Naive thymus-derived CD4-positive, alpha-beta T cell (primary cell): ENCODE measurements at regions not wholly inside any gene's neighbourhood (a gene's known extent, or its start where the extent isn't known, plus 50 kb on each side); places are given as distances from the start of the nearest gene placed in this dataset.

Experiments used
- ATAC-seq: fragments of 150-1000 bp; cut with Tn5 transposase; 2 replicates; pipeline ENCODE4 v1.10.0; 2021; ENCODE audit warnings: mild to moderate bottlenecking, moderate library complexity
- CTCF ChIA-PET: fragments of 350-600 bp; sonication (Branson Sonifier 250); formaldehyde crosslinking; loops from one replicate; lab custom pipeline; 2021; ENCODE audit warnings: antibody characterized with exemption; lab: Charles Lee
- POLR2A ChIA-PET: fragments of 350-600 bp; sonication (Branson Sonifier 250); formaldehyde crosslinking; loops from one replicate; lab custom pipeline; 2021; ENCODE audit warnings: antibody characterized with exemption, inconsistent platforms; lab: Charles Lee
- DNase-seq, 9 donors: peaks; one replicate each; pipeline versions ENCODE4 v3.0.0 to v3.0.0-alpha.2; 2020 to 2022; ENCODE audit warnings: mixed read lengths in 1 of 9
- H3K27ac ChIP-seq: one replicate; pipeline ENCODE4 v1.7.0; 2013; ENCODE audit warnings: mild to moderate bottlenecking, low read depth, low read length, moderate library complexity
- H3K27me3 ChIP-seq, 2 donors: one replicate each; pipeline ENCODE4 v1.7.0; 2013; ENCODE audit warnings: low read length in 2 of 2, mild to moderate bottlenecking in 2 of 2, moderate library complexity in 2 of 2; ENCODE audit not compliant: control insufficient read depth in 2 of 2, insufficient read depth in 2 of 2
- H3K36me3 ChIP-seq, 3 experiments: 1 replicate in 2 of 3; 2 replicates in 1 of 3; pipeline ENCODE4 v1.7.0; 2013; ENCODE audit warnings: low read length in 3 of 3, mild to moderate bottlenecking in 3 of 3, moderate library complexity in 1 of 3; ENCODE audit not compliant: insufficient read depth in 3 of 3, control insufficient read depth in 2 of 3
- H3K4me1 ChIP-seq, 2 donors: one replicate each; pipeline ENCODE4 v1.7.0; 2013; ENCODE audit warnings: low read length in 2 of 2, mild to moderate bottlenecking in 2 of 2, moderate library complexity in 1 of 2; ENCODE audit not compliant: control insufficient read depth in 2 of 2, insufficient read depth in 2 of 2
- H3K4me3 ChIP-seq: 2 replicates; pipeline ENCODE4 v1.7.0; 2013; ENCODE audit warnings: mild to moderate bottlenecking, low read length
- H3K9me3 ChIP-seq, 3 experiments: 1 replicate in 2 of 3; 2 replicates in 1 of 3; pipeline ENCODE4 v1.7.0; 2013; ENCODE audit warnings: low read length in 3 of 3; ENCODE audit not compliant: control insufficient read depth in 2 of 3
- H3K27ac Mint-ChIP-seq, 9 donors: one replicate each; pipeline ENCODE4 v1.8.0; 2020 to 2022; ENCODE audit warnings: mixed read lengths in 9 of 9, mild to moderate bottlenecking in 8 of 9, moderate library complexity in 5 of 9, inconsistent platforms in 2 of 9
- H3K27me3 Mint-ChIP-seq, 5 donors: one replicate each; pipeline ENCODE4 v1.8.0; 2021 to 2022; ENCODE audit warnings: mixed read lengths in 5 of 5, mild to moderate bottlenecking in 1 of 5
- H3K36me3 Mint-ChIP-seq, 5 donors: one replicate each; pipeline ENCODE4 v1.8.0; 2020 to 2022; ENCODE audit warnings: mixed read lengths in 5 of 5, mild to moderate bottlenecking in 3 of 5, inconsistent platforms in 1 of 5
- H3K4me1 Mint-ChIP-seq, 7 donors: one replicate each; pipeline ENCODE4 v1.8.0; 2020 to 2022; ENCODE audit warnings: mixed read lengths in 7 of 7, mild to moderate bottlenecking in 3 of 7, inconsistent platforms in 1 of 7
- H3K4me3 Mint-ChIP-seq, 10 donors: one replicate each; pipeline ENCODE4 v1.8.0; 2020 to 2022; ENCODE audit warnings: mild to moderate bottlenecking in 10 of 10, mixed read lengths in 10 of 10, moderate library complexity in 6 of 10, inconsistent platforms in 2 of 10
- H3K9me3 Mint-ChIP-seq, 11 donors: one replicate each; pipeline ENCODE4 v1.8.0; 2020 to 2022; ENCODE audit warnings: mixed read lengths in 11 of 11, mild to moderate bottlenecking in 4 of 11, inconsistent platforms in 1 of 11, moderate library complexity in 1 of 11
- intact Hi-C, 2 donors: fragments of 100-400 bp; cut with micrococcal nuclease; formaldehyde crosslinking; loops; one replicate each; pipeline ENCODE4 v1.15.1; 2023

GRCh38 chr7:25895792-25896171 is 256.2 kb upstream of the NFE2L3 start:
- H3K27ac ChIP-seq: no peak overlapping the region
- intact Hi-C loops: loop anchor here in 1 of 2 donors (2.0 to 10.0 kb wide), 2 partner anchors 55 to 1889 kb away; no protein-coding TSS in a partner anchor
- Mint-ChIP-seq H3K27me3 (peaks cover 6 to 36% (median 13%) of the 10 kb centered on the region in 5 donors), H3K27ac (no peak overlapping the region), H3K9me3 (peaks cover 0 to 3% (median 0%) of the 10 kb centered on the region in 11 donors), H3K4me1 (peaks cover 13 to 29% (median 27%) of the 10 kb centered on the region in 7 donors), H3K4me3 (peak overlapping the region in 8 of 10 donors; percentile 64 to 93 (median 82)), H3K36me3 (peaks cover 0 to 4% (median 0%) of the 10 kb centered on the region in 5 donors)
- peak overlapping the region; percentile 46 for H3K4me3 ChIP-seq
- no peak for DNase-seq
- H3K36me3 ChIP-seq: no peaks in the 10 kb centered on the region
- ChIA-PET POLR2A (interaction anchor here (0.6 kb wide), 1 partner anchor 168 kb away, joined by 3 read pairs; no protein-coding TSS in a partner anchor), CTCF (interaction anchor here (1.3 to 8.0 kb wide), 6 partner anchors 13 to 474 kb away, joined by 4 to 127 read pairs (median 6); no protein-coding TSS in a partner anchor)
- no peaks in the 10 kb centered on the region for H3K9me3 ChIP-seq
- H3K27me3 ChIP-seq: no peaks in the 10 kb centered on the region
- H3K4me1 ChIP-seq: peaks cover 9 to 13% of the 10 kb centered on the region in 2 donors
- ATAC-seq: no peak

GRCh38 chr7:25897261-25897782 is 254.7 kb upstream of the NFE2L3 start:
- Histone ChIP-seq H3K27me3 (no peaks in the 10 kb centered on the region), H3K27ac (no peak overlapping the region), H3K9me3 (no peaks in the 10 kb centered on the region), H3K4me1 (peaks cover 9 to 13% of the 10 kb centered on the region in 2 donors), H3K36me3 (no peaks in the 10 kb centered on the region), H3K4me3 (no peak overlapping the region)
- Mint-ChIP-seq H3K4me1 (peaks cover 13 to 29% (median 27%) of the 10 kb centered on the region in 7 donors), H3K36me3 (peaks cover 0 to 4% (median 0%) of the 10 kb centered on the region in 5 donors), H3K27me3 (peaks cover 0 to 33% (median 13%) of the 10 kb centered on the region in 5 donors), H3K4me3 (no peak overlapping the region), H3K9me3 (peaks cover 0 to 3% (median 0%) of the 10 kb centered on the region in 11 donors), H3K27ac (no peak overlapping the region)
- DNase-seq (no peak), ATAC-seq (no peak)
- CTCF ChIA-PET: interaction anchor here (0.6 to 8.0 kb wide), 10 partner anchors 10 to 771 kb away, joined by 3 to 127 read pairs (median 4); no protein-coding TSS in a partner anchor
- POLR2A ChIA-PET: interaction anchor here (1.2 kb wide), 1 partner anchor 52 kb away, joined by 3 read pairs; no protein-coding TSS in a partner anchor
- intact Hi-C loops: loop anchor here in 1 of 2 donors (10.0 kb wide), 1 partner anchor 1887 kb away; no protein-coding TSS in a partner anchor

GRCh38 chr7:25900245-25900644 is 251.8 kb upstream of the NFE2L3 start:
- H3K27ac Mint-ChIP-seq: no peak overlapping the region
- H3K27ac ChIP-seq: no peak overlapping the region
- POLR2A ChIA-PET: no interaction called here
- H3K4me3 ChIP-seq: no peak overlapping the region
- peaks cover under 1 to 27% (median 9%) of the 10 kb centered on the region in 5 donors for H3K27me3 Mint-ChIP-seq
- no peaks in the 10 kb centered on the region for H3K36me3 Mint-ChIP-seq
- CTCF ChIA-PET: no interaction called here
- no peak for ATAC-seq
- no peak for DNase-seq
- peaks cover under 1 to 6% (median 2%) of the 10 kb centered on the region in 7 donors for H3K4me1 Mint-ChIP-seq
- H3K4me1 ChIP-seq: peaks cover under 1 to 5% of the 10 kb centered on the region in 2 donors
- H3K9me3 ChIP-seq: no peaks in the 10 kb centered on the region
- no peak overlapping the region for H3K4me3 Mint-ChIP-seq
- H3K9me3 Mint-ChIP-seq: no peaks in the 10 kb centered on the region
- no peaks in the 10 kb centered on the region for H3K36me3 ChIP-seq
- intact Hi-C loops: no loop called here
- H3K27me3 ChIP-seq: no peaks in the 10 kb centered on the region

GRCh38 chr7:25900877-25901276 is 251.1 kb upstream of the NFE2L3 start:
- Histone ChIP-seq H3K27ac (no peak overlapping the region), H3K27me3 (no peaks in the 10 kb centered on the region), H3K4me3 (no peak overlapping the region), H3K36me3 (no peaks in the 10 kb centered on the region), H3K4me1 (no peaks in the 10 kb centered on the region), H3K9me3 (no peaks in the 10 kb centered on the region)
- ChIA-PET POLR2A (no interaction called here), CTCF (interaction anchor here (1.2 kb wide), 1 partner anchor 8 kb away, joined by 5 read pairs; no protein-coding TSS in a partner anchor)
- Mint-ChIP-seq H3K27me3 (peaks cover 0 to 25% (median 10%) of the 10 kb centered on the region in 5 donors), H3K9me3 (no peaks in the 10 kb centered on the region), H3K36me3 (peaks cover 0 to 2% (median 0%) of the 10 kb centered on the region in 5 donors), H3K27ac (no peak overlapping the region), H3K4me3 (no peak overlapping the region), H3K4me1 (peaks cover 0 to 3% (median 0%) of the 10 kb centered on the region in 7 donors)
- intact Hi-C loops: no loop called here
- DNase-seq: no peak
- no peak for ATAC-seq

GRCh38 chr7:25901658-25902057 is 250.3 kb upstream of the NFE2L3 start:
- DNase-seq: no peak
- no peaks in the 10 kb centered on the region for H3K36me3 ChIP-seq
- POLR2A ChIA-PET: no interaction called here
- no peaks in the 10 kb centered on the region for H3K9me3 ChIP-seq
- Mint-ChIP-seq H3K27ac (no peak overlapping the region), H3K36me3 (peaks cover 0 to 3% (median 0%) of the 10 kb centered on the region in 5 donors), H3K27me3 (peaks cover 0 to 18% (median 11%) of the 10 kb centered on the region in 5 donors), H3K4me3 (no peak overlapping the region), H3K4me1 (peaks cover 0 to 5% (median 0%) of the 10 kb centered on the region in 7 donors), H3K9me3 (no peaks in the 10 kb centered on the region)
- ATAC-seq: no peak
- intact Hi-C loops: no loop called here
- CTCF ChIA-PET: interaction anchor here (1.2 kb wide), 1 partner anchor 9 kb away, joined by 5 read pairs; no protein-coding TSS in a partner anchor
- no peaks in the 10 kb centered on the region for H3K4me1 ChIP-seq
- no peak overlapping the region for H3K4me3 ChIP-seq
- H3K27ac ChIP-seq: no peak overlapping the region
- H3K27me3 ChIP-seq: no peaks in the 10 kb centered on the region

- ATAC-seq: no peak
- no peaks in the 10 kb centered on the region for H3K27me3 ChIP-seq
- H3K4me1 Mint-ChIP-seq: peaks cover 0 to 5% (median 0%) of the 10 kb centered on the region in 7 donors
Observed at GRCh38 chr7:25906003-25906402, 246.0 kb upstream of the NFE2L3 start.

More at GRCh38 chr7:25906003-25906402, 246.0 kb upstream of the NFE2L3 start:
- Mint-ChIP-seq H3K27ac (no peak overlapping the region), H3K27me3 (peaks cover 0 to 11% (median 6%) of the 10 kb centered on the region in 5 donors), H3K9me3 (no peaks in the 10 kb centered on the region), H3K4me3 (no peak overlapping the region), H3K36me3 (peaks cover 0 to 3% (median 0%) of the 10 kb centered on the region in 5 donors)
- H3K36me3 ChIP-seq: no peaks in the 10 kb centered on the region
- intact Hi-C loops: no loop called here
- H3K4me1 ChIP-seq: no peaks in the 10 kb centered on the region
- H3K9me3 ChIP-seq: no peaks in the 10 kb centered on the region
- no peak overlapping the region for H3K4me3 ChIP-seq
- CTCF ChIA-PET: no interaction called here
- DNase-seq: no peak
- POLR2A ChIA-PET: no interaction called here
- H3K27ac ChIP-seq: no peak overlapping the region
